ENCODE measurements at regions not wholly inside any gene's neighbourhood (a gene's known extent, or its start where the extent isn't known, plus 50 kb on each side); places are given as distances from the start of the nearest gene placed in this dataset.
"Not testable (repeated sequence)": the region's sequence is repeated elsewhere in the genome, so short reads cannot be mapped to it uniquely, and the experiment has no call there.

DNA sequence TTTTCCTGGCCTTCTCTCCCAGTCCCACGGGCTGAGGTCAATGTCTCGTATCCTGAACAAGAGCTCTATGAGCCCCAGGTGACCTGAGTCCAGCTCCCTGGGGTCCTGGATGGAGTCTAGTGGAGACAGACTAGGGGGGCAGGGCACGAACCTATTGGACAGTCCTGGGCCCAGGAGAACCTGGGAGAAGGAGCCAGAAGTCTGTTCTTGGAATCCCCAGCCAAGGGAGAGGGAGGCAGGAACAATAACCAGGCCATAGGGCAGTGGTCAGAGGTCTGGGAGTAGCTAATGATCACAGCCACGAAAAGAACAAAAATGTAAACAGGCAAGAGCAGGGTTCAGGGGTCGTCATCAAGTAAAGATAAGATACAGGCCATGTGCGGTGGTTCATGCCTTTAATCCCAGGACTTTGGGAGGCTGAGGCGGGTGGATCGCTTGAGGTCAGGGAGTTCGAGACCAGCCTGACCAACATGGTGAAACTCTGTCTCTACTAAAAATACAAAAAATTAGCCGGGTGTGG, 60.8 kb downstream of the COPRS start:
- no peak for DNase-seq (ENCODE audit: low spot score)

GRCh38 chr17:31795941-31796340, 63.1 kb downstream of the COPRS start:
- DNase-seq (ENCODE audit: low spot score): not testable (repeated sequence)

- no peak for DNase-seq (ENCODE audit: low spot score)
Observed at GRCh38 chr17:31794111-31794510, 64.9 kb downstream of the COPRS start.

DNA sequence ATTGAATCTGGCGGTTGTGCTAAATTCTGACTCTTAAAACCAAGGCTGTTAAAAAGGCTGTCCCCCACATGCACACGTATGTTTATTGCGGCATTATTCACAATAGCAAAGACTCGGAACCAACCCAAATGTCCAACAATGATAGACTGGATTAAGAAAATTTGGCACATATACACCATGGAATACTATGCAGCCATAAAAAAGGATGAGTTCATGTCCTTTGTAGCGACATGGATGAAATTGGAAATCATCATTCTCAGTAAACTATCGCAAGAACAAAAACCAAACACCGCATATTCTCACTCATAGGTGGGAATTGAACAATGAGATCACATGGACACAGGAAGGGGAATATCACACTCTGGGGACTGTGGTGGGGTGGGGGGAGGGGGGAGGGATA, 65.4 kb downstream of the COPRS start:
- DNase-seq (ENCODE audit: low spot score): not testable (repeated sequence)

- no peak for DNase-seq (ENCODE audit: low spot score)
Observed at GRCh38 chr17:31792007-31792585, 66.9 kb downstream of the COPRS start.

- no peak for DNase-seq (ENCODE audit: low spot score)
Observed at GRCh38 chr17:31789707-31790505, 69.1 kb downstream of the COPRS start.

- DNase-seq (ENCODE audit: low spot score): no peak
Observed at GRCh38 chr17:31788956-31789355, 70.1 kb downstream of the COPRS start.

DNA sequence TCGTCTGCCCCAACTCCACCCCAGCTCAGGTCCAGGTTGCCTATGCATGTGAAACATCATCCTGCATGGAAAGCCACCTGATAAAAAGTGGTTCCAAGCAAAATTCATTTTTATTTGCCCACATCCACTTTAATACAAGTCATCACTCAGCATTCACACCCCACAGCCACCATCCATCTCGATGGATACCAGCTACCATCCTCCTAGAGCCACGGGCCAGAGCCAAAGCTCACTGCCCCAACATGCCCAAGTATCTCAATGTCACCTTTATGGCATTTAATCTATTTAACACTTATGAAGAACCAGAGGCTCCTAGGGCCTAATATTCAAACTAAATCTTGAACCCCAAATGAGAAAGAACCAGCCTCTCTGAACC, 70.5 kb downstream of the COPRS start:
- no peak for DNase-seq (ENCODE audit: low spot score)

DNA sequence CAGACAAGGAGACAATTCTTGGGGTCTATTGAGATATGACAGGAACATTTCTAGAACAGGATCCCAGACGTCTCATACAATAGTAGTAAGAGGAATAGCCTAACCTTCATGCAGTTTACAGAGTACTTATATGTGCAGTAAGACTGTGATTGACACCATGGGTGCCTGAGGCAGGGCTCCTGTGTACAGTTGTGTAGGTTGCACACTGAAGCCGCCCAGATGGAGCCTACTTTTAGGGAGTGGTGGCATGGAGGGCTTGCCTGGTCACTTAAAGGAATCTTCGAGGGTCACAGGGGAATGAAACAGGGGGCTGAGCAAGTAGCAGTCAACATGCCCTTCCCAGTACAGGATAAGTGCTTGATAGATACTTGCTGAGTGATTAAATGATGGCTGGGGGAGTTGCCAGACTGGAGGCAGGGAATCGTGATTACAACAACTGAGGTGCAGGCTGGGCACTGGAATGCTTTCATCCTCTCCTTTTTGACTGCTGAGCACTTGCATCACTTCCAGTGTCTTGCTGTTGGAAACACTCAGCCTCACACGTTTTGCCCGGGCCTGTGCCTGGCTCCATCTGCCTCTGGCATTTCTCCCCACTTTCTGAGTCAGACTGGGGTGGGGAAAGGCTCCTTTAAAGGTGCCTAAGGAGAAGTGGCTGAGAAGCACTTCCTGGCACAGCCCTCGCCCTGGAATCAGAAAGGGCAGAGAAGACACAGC, 71.0 kb downstream of the COPRS start:
- DNase-seq (ENCODE audit: low spot score): peak; percentile 55

GRCh38 chr17:31786796-31787481, 72.1 kb downstream of the COPRS start:
- DNase-seq (ENCODE audit: low spot score): no peak

GRCh38 chr17:31780483-31780882, 78.6 kb downstream of the COPRS start:
- no peak for DNase-seq (ENCODE audit: low spot score)

- no peak for DNase-seq (ENCODE audit: low spot score)
Observed at GRCh38 chr17:31778523-31778922, 80.5 kb downstream of the COPRS start.

- not testable (repeated sequence) for DNase-seq (ENCODE audit: low spot score)
Observed at GRCh38 chr17:31771328-31771727, 87.7 kb downstream of the COPRS start.

DNA sequence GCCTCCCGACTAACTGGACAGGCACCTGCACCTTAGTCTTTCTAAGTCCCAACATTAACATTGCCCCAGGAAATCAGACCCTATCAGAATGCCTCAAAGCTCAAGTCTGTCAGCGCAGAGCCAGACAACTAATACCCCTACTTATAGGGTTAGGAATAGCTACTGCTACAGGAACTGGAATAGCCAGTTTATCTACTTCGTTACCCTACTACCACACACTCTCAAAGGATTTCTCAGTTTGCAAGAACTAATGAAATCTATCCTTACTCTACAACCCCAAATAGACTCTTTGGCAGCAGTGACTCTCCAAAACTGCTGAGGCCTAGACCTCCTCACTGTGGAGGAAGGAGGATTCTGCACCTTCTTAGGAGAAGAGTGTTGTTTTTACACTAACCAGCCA, 88.5 kb downstream of the COPRS start:
- not testable (repeated sequence) for DNase-seq (ENCODE audit: low spot score)

- DNase-seq (ENCODE audit: low spot score): not testable (repeated sequence)
Observed at GRCh38 chr17:31761836-31762510, 97.1 kb downstream of the COPRS start.

GRCh38 chr17:31758646-31759045, 100.4 kb downstream of the COPRS start:
- no peak for DNase-seq (ENCODE audit: low spot score)

DNA sequence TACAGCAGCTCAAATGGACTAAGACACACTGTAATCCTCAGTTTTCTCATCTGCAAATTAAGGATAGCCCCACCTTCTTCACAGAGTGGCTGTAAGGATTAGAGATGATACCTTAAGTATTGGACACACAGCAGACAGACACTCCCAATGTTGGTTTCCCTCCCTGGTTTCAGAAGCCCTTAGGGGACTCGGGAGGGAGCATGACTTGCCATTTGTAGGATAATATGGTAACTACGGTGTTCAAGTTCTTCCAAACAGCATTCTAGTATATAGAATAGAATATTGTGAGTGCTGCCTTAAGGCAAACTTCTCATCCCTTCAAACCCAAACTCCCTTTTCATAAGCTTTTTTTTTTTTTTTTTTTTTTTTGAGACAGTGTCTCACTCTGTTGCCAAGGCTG, 101.9 kb downstream of the COPRS start:
- DNase-seq (ENCODE audit: low spot score): no peak

DNA sequence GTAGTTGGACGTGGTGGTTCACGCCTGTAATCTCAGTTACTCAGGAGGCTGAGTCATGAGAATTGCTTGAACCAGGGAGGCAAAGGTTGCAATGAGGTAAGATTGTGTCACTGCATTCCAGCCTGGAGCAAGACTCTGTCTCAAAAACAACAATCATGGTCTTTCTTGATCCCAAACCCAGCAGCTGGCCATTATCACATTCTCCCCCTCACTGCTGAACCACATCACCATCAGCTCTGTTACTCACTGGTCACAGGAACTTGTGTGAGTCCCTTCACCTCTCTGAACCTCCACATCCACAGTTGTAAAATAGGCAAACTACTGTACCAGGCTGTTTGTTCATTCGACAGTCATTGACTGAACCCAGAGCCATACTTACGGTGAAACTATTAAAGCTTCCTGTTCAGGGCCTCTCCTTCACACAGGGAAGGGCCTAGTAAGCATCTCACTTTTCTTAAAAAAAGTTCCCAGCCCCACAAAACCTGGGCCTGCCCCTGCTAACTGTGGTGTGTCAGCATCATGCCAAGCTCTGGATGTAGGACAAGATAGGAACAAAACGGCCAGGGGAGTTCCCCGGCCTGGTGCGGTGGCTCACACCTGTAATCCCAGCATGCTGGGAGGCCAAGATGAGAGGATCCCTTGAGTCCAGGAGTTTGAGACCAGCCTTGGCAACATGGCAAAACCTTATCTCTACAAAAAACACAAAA, 104.7 kb downstream of the COPRS start:
- no peak for DNase-seq (ENCODE audit: low spot score)

- no peak for DNase-seq (ENCODE audit: low spot score)
Observed at GRCh38 chr17:31753011-31753410, 106.0 kb downstream of the COPRS start.

DNA sequence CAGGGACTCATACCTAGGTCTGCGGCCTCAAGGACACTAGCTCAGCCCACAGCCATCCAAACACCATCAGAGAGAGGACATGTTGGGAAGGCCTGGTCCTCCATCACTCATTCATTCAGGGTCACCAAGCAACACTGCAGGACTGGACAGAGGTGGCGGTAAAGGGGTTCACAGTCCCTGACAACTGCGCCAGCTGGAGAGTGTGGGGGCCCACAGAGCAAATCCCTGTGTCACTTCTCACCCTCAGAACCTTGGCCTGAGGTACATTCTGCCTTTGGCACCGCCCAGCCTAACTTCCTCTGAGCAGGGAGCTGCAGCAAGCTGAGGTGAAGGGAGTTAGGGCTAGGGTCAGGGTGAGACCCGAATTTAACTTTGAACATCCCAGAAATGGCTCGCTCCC, 106.5 kb downstream of the COPRS start:
- DNase-seq (ENCODE audit: low spot score): no peak

GRCh38 chr17:31750578-31750977, 108.5 kb downstream of the COPRS start:
- no peak for DNase-seq (ENCODE audit: low spot score)
